GM23248 (cell line): ENCODE measurements at regions not wholly inside any gene's neighbourhood (a gene's known extent, or its start where the extent isn't known, plus 50 kb on each side); places are given as distances from the start of the nearest gene placed in this dataset.

ENCODE experiments used
- EZH2 ChIP-seq: fragments of 200-600 bp; sonication (generic); IDR thresholded peaks from 2 replicates; pipeline ENCODE4 v1.6.1; 2018; ENCODE audit warnings: antibody characterized with exemption, mild to moderate bottlenecking; ENCODE audit not compliant: insufficient read depth, poor library complexity, severe bottlenecking
- EZH2phosphoT487 ChIP-seq: fragments of 200-600 bp; sonication (generic); IDR thresholded peaks from 2 replicates; pipeline ENCODE4 v1.6.1; 2018; ENCODE audit warnings: antibody characterized with exemption, moderate library complexity, mild to moderate bottlenecking, low read depth; ENCODE audit not compliant: insufficient read depth

DNA sequence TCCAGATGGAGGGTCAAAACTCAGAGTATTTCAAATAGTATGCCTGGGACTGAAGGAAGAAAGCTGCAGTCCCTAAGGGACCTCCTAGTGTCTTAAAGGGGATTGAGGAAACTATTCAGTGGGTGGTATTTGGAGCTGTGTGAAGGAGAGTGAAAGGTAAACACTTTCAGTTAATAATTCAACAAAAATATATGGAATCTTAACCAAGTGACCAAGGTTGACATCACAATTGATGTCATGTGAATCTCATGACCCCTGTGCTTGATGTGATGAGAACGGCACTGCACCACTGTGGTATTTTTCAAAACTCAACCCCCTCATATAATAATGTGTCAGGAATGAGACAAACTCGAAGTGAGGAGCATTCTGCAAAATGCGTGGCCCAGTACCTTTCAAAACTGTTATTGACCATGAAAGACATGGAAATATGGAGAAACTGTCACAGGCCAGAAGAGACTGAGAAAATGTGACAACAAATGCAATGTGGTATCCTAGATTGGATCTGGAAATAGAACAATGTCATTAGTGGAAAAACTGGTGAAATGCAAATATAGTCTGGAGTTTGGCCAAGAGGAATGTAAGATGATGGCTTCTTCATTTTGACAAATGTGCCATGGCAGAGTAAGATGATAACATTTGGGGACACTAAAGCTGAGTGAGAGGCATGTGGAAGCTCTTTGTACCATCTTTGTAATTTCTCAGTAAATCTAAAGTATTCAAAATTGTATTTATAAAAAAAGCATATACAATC lies 553.9 kb downstream of the RFC3 start:
- TF ChIP-seq EZH2: no peak
- no peak for TF ChIP-seq EZH2phosphoT487
